ENCODE measurements at regions not wholly inside any gene's neighbourhood (a gene's known extent, or its start where the extent isn't known, plus 50 kb on each side); places are given as distances from the start of the nearest gene placed in this dataset.
"Not testable (repeated sequence)": the region's sequence is repeated elsewhere in the genome, so short reads cannot be mapped to it uniquely, and the experiment has no call there.

- POLR2A ChIA-PET, result no interaction called here
- DNase-seq, result no peak
- Mint-ChIP-seq H3K4me1 (peaks cover 5% of the 10 kb centered on the region), H3K4me3 (no peak overlapping the region), H3K36me3 (ENCODE audit: low read depth) (no peaks in the 10 kb centered on the region), H3K27me3 (no peaks in the 10 kb centered on the region), H3K9me3 (no peaks in the 10 kb centered on the region), H3K27ac (no peak overlapping the region)
- CTCF ChIA-PET, result no interaction called here
Measured at GRCh38 chr3:171524921-171525310, 64.7 kb upstream of the TNIK start.

GRCh38 chr3:171522651-171523050 lies 62.4 kb upstream of the TNIK start:
- POLR2A ChIA-PET, result no interaction called here
- H3K4me1 Mint-ChIP-seq, result peaks cover 5% of the 10 kb centered on the region
- H3K36me3 Mint-ChIP-seq (ENCODE audit: low read depth), result no peaks in the 10 kb centered on the region
- CTCF ChIA-PET, result no interaction called here
- H3K27ac Mint-ChIP-seq, result no peak overlapping the region
- H3K27me3 Mint-ChIP-seq, result peaks cover 2% of the 10 kb centered on the region
- no peak for DNase-seq
- H3K4me3 Mint-ChIP-seq, result no peak overlapping the region
- H3K9me3 Mint-ChIP-seq, result no peaks in the 10 kb centered on the region

GRCh38 chr3:171519423-171519822 lies 59.2 kb upstream of the TNIK start:
- H3K27ac Mint-ChIP-seq; POLR2A ChIA-PET; H3K4me3 Mint-ChIP-seq; DNase-seq; H3K4me1 Mint-ChIP-seq; H3K9me3 Mint-ChIP-seq; H3K36me3 Mint-ChIP-seq (ENCODE audit: low read depth): not testable (repeated sequence)
- H3K27me3 Mint-ChIP-seq, result peaks cover 13% of the 10 kb centered on the region
- CTCF ChIA-PET, result interaction anchor here (1.0 kb wide), 1 partner anchor 63 kb away, joined by 3 read pairs; no protein-coding TSS in a partner anchor

- ChIA-PET CTCF (interaction anchor here (0.9 to 1.2 kb wide), 2 partner anchors 19 to 31 kb away, joined by 3 to 4 read pairs; no protein-coding TSS in a partner anchor), POLR2A (no interaction called here)
- Mint-ChIP-seq H3K27me3 (peaks cover 13% of the 10 kb centered on the region), H3K36me3 (ENCODE audit: low read depth) (no peaks in the 10 kb centered on the region), H3K4me1 (no peaks in the 10 kb centered on the region), H3K9me3 (no peaks in the 10 kb centered on the region), H3K4me3 (no peak overlapping the region), H3K27ac (no peak overlapping the region)
- no peak for DNase-seq
Measured at GRCh38 chr3:171516765-171517164, 56.6 kb upstream of the TNIK start.

- ChIA-PET CTCF (no interaction called here), POLR2A (no interaction called here)
- H3K9me3 Mint-ChIP-seq, result no peaks in the 10 kb centered on the region
- no peak overlapping the region for H3K4me3 Mint-ChIP-seq
- H3K27me3 Mint-ChIP-seq, result peaks cover 13% of the 10 kb centered on the region
- no peaks in the 10 kb centered on the region for H3K36me3 Mint-ChIP-seq (ENCODE audit: low read depth)
- no peaks in the 10 kb centered on the region for H3K4me1 Mint-ChIP-seq
- no peak for DNase-seq
- no peak overlapping the region for H3K27ac Mint-ChIP-seq
Measured at GRCh38 chr3:171514466-171514865, 54.3 kb upstream of the TNIK start.

- H3K4me1 Mint-ChIP-seq, result no peaks in the 10 kb centered on the region
- H3K27ac Mint-ChIP-seq, result no peak overlapping the region
- CTCF ChIA-PET, result interaction anchor here (0.6 to 0.7 kb wide), 2 partner anchors 190 to 263 kb away, joined by 3 to 5 read pairs; no protein-coding TSS in a partner anchor
- H3K9me3 Mint-ChIP-seq, result no peaks in the 10 kb centered on the region
- POLR2A ChIA-PET, result no interaction called here
- DNase-seq, result no peak
- H3K36me3 Mint-ChIP-seq (ENCODE audit: low read depth), result no peaks in the 10 kb centered on the region
- peaks cover 8% of the 10 kb centered on the region for H3K27me3 Mint-ChIP-seq
- no peak overlapping the region for H3K4me3 Mint-ChIP-seq
Measured at GRCh38 chr3:171511450-171511849, 51.2 kb upstream of the TNIK start.
